Tibial artery (tissue), 4 donors: ENCODE measurements at regions not wholly inside any gene's neighbourhood (a gene's known extent, or its start where the extent isn't known, plus 50 kb on each side); places are given as distances from the start of the nearest gene placed in this dataset.

Experiments
- DNase-seq, 2 donors: peaks; one replicate each; pipeline ENCODE4 v3.0.0-alpha.2; 2019
- H3K27ac ChIP-seq, 2 donors: fragments of 200-600 bp; sonication (generic) in 1 of 2; 1 replicate in 1 of 2; 2 replicates in 1 of 2; pipeline ENCODE4 v1.5.1; 2018 to 2019; ENCODE audit warnings: mild to moderate bottlenecking in 1 of 2
- H3K27me3 ChIP-seq, 2 donors: fragments of 200-600 bp; sonication (generic) in 1 of 2; one replicate each; pipeline versions ENCODE4 v1.5.1 to v1.6.0; 2016 to 2019
- H3K36me3 ChIP-seq, 3 donors: fragments of 200-600 bp; sonication (generic) in 2 of 3; one replicate each; pipeline ENCODE4 v1.5.1; 2016 to 2019; ENCODE audit warnings: mild to moderate bottlenecking in 2 of 3
- H3K4me1 ChIP-seq, 4 donors: fragments of 200-600 bp; sonication (generic) in 2 of 4; 1 replicate in 3 of 4; 2 replicates in 1 of 4; pipeline ENCODE4 v1.5.1; 2016 to 2019
- H3K4me3 ChIP-seq, 2 donors: fragments of 200-600 bp; sonication (generic) in 1 of 2; 1 replicate in 1 of 2; 2 replicates in 1 of 2; pipeline ENCODE4 v1.5.1; 2018 to 2019; ENCODE audit warnings: mild to moderate bottlenecking in 2 of 2
- H3K9me3 ChIP-seq, 3 donors: fragments of 200-600 bp; sonication (generic) in 1 of 3; one replicate each; pipeline ENCODE4 v1.5.1; 2016 to 2019
- CTCF ChIP-seq, 2 experiments: fragments of 200-600 bp in 1 of 2; fragments of 450-650 bp in 1 of 2; IDR thresholded peaks; one replicate each; pipeline ENCODE4 v1.5.1; 2017 to 2019; ENCODE audit warnings: antibody characterized with exemption in 2 of 2, mild to moderate bottlenecking in 1 of 2, moderate library complexity in 1 of 2
- intact Hi-C: fragments of 100-400 bp; cut with DNase I; formaldehyde crosslinking; loops from one replicate; pipeline ENCODE4 v1.15.0; 2023; ENCODE audit warnings: low total_unique reads

- Histone ChIP-seq H3K4me3 (no peak overlapping the region), H3K36me3 (no peaks in the 10 kb centered on the region), H3K27ac (no peak overlapping the region), H3K27me3 (no peaks in the 10 kb centered on the region), H3K4me1 (no peaks in the 10 kb centered on the region), H3K9me3 (no peaks in the 10 kb centered on the region)
- no peak for TF ChIP-seq CTCF (IDR thresholded peaks at IDR 0.05)
- DNase-seq: no peak
- intact Hi-C loops: no loop called here
These were observed 585.1 kb upstream of the FAM174A start for GRCh38 chr5:99949969-99950524.

GRCh38 chr5:99949361-99949760 is 585.8 kb upstream of the FAM174A start:
- Histone ChIP-seq H3K27me3 (no peaks in the 10 kb centered on the region), H3K4me3 (no peak overlapping the region), H3K27ac (no peak overlapping the region), H3K9me3 (no peaks in the 10 kb centered on the region), H3K36me3 (no peaks in the 10 kb centered on the region), H3K4me1 (no peaks in the 10 kb centered on the region)
- DNase-seq: no peak
- intact Hi-C loops: no loop called here
- no peak for TF ChIP-seq CTCF (IDR thresholded peaks at IDR 0.05)

DNA sequence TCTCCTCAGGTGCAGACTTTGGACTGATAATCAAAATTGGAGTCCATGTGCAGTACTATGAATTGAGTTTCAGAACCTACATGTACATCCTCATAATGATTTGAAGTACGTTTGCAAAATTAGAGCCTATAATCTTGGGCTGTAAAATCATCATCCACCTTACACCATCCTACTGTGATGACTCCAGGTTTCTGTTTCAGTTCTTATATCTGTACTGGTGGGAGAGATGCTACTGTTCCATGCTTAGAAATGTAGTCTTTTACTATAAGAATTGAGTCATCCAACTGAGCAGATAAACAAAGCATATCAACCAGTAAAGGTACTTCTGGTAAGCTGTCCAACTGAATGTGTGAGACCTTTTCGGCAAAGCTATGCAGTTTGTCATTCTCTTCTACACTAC is 586.3 kb upstream of the FAM174A start:
- Histone ChIP-seq H3K9me3 (no peaks in the 10 kb centered on the region), H3K4me1 (no peaks in the 10 kb centered on the region), H3K4me3 (no peak overlapping the region), H3K27me3 (no peaks in the 10 kb centered on the region), H3K36me3 (no peaks in the 10 kb centered on the region), H3K27ac (no peak overlapping the region)
- no peak for DNase-seq
- no peak for TF ChIP-seq CTCF (IDR thresholded peaks at IDR 0.05)
- intact Hi-C loops: no loop called here

DNA sequence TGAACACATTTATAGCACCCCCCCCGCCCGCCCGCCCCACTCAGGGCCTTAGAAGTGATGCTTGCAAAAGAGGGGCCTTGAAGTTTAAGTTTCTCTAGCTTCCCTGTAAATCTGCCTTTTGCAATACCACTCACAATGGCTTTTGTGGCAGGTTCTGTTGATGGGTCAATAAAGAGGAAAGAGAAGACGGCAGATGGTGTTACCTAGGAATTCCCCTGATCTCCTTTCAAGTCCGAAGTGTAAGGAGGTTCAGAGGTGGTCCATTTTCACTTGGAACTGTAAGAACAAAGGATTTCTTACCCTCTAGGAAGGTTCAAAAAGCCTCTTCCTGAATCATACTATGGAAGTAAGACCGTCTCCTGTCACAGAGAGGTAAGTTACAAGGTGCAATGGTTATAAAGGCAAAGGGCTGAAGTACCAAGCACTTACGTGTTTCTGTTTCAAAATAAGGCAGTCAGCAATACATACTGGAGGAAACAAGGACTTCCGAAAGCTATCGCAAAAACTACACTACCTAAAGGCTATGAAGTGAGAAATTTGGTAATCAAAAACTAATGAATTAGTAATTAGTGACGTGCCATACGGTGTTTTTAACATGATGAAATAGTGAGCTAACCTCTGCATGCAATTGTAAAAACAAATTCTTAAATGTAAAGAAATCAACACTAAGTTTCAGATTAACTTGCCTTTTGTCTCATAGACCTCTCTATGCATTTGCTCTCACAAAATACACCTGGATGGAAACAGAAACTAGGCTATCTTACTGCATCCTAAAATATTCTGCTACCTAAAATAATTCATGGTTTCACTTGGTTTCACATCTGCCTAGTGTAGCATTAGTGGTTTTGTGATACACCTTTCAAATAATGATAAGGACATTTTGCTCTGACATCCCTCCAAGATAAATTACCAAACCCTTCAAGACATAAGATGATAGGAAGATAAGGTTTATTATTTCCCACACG is 589.4 kb upstream of the FAM174A start:
- H3K27me3 ChIP-seq: no peaks in the 10 kb centered on the region
- no peak overlapping the region for H3K4me3 ChIP-seq
- no peak for DNase-seq
- H3K27ac ChIP-seq: no peak overlapping the region
- no peaks in the 10 kb centered on the region for H3K9me3 ChIP-seq
- H3K4me1 ChIP-seq: no peaks in the 10 kb centered on the region
- intact Hi-C loops: no loop called here
- no peaks in the 10 kb centered on the region for H3K36me3 ChIP-seq
- no peak for TF ChIP-seq CTCF (IDR thresholded peaks at IDR 0.05)

DNA sequence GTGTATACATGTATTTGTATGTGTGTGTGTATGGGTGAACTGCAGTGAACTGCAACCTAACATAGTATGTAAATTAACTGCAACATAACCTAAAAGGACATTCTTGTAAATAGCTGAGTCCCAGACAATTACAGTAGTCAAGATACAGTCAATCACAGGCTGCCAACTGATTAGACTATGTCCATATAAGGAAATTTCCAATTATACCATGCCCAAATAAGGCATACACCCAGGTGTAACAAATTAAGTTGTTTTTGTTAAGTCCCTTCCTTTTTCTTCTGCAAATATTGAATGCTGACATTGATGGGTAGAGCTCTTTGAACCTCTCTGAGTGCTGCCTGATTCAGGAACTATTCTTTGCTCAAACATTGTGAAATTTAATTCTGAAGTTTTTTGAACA is 594.6 kb upstream of the FAM174A start:
- H3K27me3 ChIP-seq: no peaks in the 10 kb centered on the region
- intact Hi-C loops: no loop called here
- no peaks in the 10 kb centered on the region for H3K9me3 ChIP-seq
- no peak overlapping the region for H3K4me3 ChIP-seq
- H3K36me3 ChIP-seq: no peaks in the 10 kb centered on the region
- TF ChIP-seq CTCF (IDR thresholded peaks at IDR 0.05): no peak
- no peak overlapping the region for H3K27ac ChIP-seq
- H3K4me1 ChIP-seq: no peaks in the 10 kb centered on the region
- DNase-seq: no peak
